H9 (cell line): ENCODE measurements at regions not wholly inside any gene's neighbourhood (a gene's known extent, or its start where the extent isn't known, plus 50 kb on each side); places are given as distances from the start of the nearest gene placed in this dataset.

Experiments
- DNase-seq: peaks from one replicate; pipeline ENCODE4 v3.0.0-alpha.2; 2017
- H2AFZ ChIP-seq: one replicate; pipeline ENCODE4 v1.6.1; 2013; ENCODE audit warnings: mild to moderate bottlenecking, low read length, control low read depth, moderate library complexity
- H2AK5ac ChIP-seq: 2 replicates; pipeline ENCODE4 v1.6.1; 2013; ENCODE audit warnings: low read length, control low read depth, mixed read lengths; ENCODE audit not compliant: insufficient read length
- H2BK120ac ChIP-seq: one replicate; pipeline ENCODE4 v1.6.1; 2013; ENCODE audit warnings: low read depth, mild to moderate bottlenecking, low read length, control low read depth, inconsistent platforms; ENCODE audit not compliant: poor library complexity, severe bottlenecking
- H2BK12ac ChIP-seq: 2 replicates; pipeline ENCODE4 v1.6.1; 2013; ENCODE audit warnings: low read length, control low read depth, mixed read lengths, low read depth; ENCODE audit not compliant: insufficient read length
- H2BK15ac ChIP-seq: 2 replicates; pipeline ENCODE4 v1.6.1; 2013; ENCODE audit warnings: low read depth, low read length, control low read depth
- H2BK20ac ChIP-seq: one replicate; pipeline ENCODE4 v1.6.1; 2013; ENCODE audit warnings: low read depth, mild to moderate bottlenecking, low read length, control low read depth, inconsistent platforms; ENCODE audit not compliant: poor library complexity, severe bottlenecking
- H2BK5ac ChIP-seq: 2 replicates; pipeline ENCODE4 v1.6.1; 2013; ENCODE audit warnings: low read length, control low read depth, mixed read lengths; ENCODE audit not compliant: insufficient read length
- H3K14ac ChIP-seq: 2 replicates; pipeline ENCODE4 v1.6.1; 2013; ENCODE audit warnings: low read length, control low read depth; ENCODE audit not compliant: insufficient read depth
- H3K18ac ChIP-seq: 2 replicates; pipeline ENCODE4 v1.6.1; 2013; ENCODE audit warnings: low read depth, mild to moderate bottlenecking, mixed read lengths, low read length, control low read depth; ENCODE audit not compliant: insufficient read length
- H3K23ac ChIP-seq: 2 replicates; pipeline ENCODE4 v1.6.1; 2013; ENCODE audit warnings: low read length, control low read depth, mixed read lengths, low read depth; ENCODE audit not compliant: insufficient read length
- H3K23me2 ChIP-seq: 2 replicates; pipeline ENCODE4 v1.6.1; 2013; ENCODE audit warnings: low read depth, mild to moderate bottlenecking, mixed read lengths, low read length, control low read depth; ENCODE audit not compliant: insufficient read length, poor library complexity, severe bottlenecking
- H3K27ac ChIP-seq: 2 replicates; pipeline ENCODE4 v1.5.1; 2013; ENCODE audit warnings: low read length, control low read depth, mixed read lengths, low read depth; ENCODE audit not compliant: insufficient read length
- H3K27me3 ChIP-seq: 2 replicates; pipeline ENCODE4 v1.6.1; 2013; ENCODE audit warnings: low read length, control low read depth, inconsistent platforms; ENCODE audit not compliant: insufficient read depth
- H3K4ac ChIP-seq: 2 replicates; pipeline ENCODE4 v1.6.1; 2013; ENCODE audit warnings: low read depth, mild to moderate bottlenecking, control low read depth, inconsistent platforms, low read length, moderate library complexity
- H3K4me1 ChIP-seq: 2 replicates; pipeline ENCODE4 v1.6.1; 2013; ENCODE audit warnings: low read length, control low read depth, inconsistent platforms; ENCODE audit not compliant: insufficient read depth
- H3K4me2 ChIP-seq: 2 replicates; pipeline ENCODE4 v1.6.1; 2013; ENCODE audit warnings: low read length, control low read depth, mixed read lengths; ENCODE audit not compliant: insufficient read length, insufficient read depth
- H3K56ac ChIP-seq: 2 replicates; pipeline ENCODE4 v1.6.1; 2013; ENCODE audit warnings: low read depth, mild to moderate bottlenecking, mixed read lengths, low read length, control low read depth; ENCODE audit not compliant: insufficient read length
- H3K79me1 ChIP-seq: 2 replicates; pipeline ENCODE4 v1.6.1; 2013; ENCODE audit warnings: low read depth, mild to moderate bottlenecking, moderate library complexity, low read length, control low read depth, inconsistent platforms; ENCODE audit not compliant: insufficient read depth, poor library complexity, severe bottlenecking
- H3K79me2 ChIP-seq: 2 replicates; pipeline ENCODE4 v1.6.1; 2013; ENCODE audit warnings: low read length, control low read depth, inconsistent platforms; ENCODE audit not compliant: insufficient read depth
- H3K9ac ChIP-seq: 2 replicates; pipeline ENCODE4 v1.6.1; 2013; ENCODE audit warnings: low read length, control low read depth, mixed read lengths; ENCODE audit not compliant: insufficient read length; ENCODE audit errors: extremely low read depth
- H3K9me3 ChIP-seq: one replicate; pipeline ENCODE4 v1.6.1; 2013; ENCODE audit warnings: low read depth, low read length, inconsistent platforms; ENCODE audit not compliant: control insufficient read depth
- H3T11ph ChIP-seq: one replicate; pipeline ENCODE4 v1.6.1; 2013; ENCODE audit warnings: mild to moderate bottlenecking, low read length, control low read depth, inconsistent platforms
- H4K20me1 ChIP-seq: one replicate; pipeline ENCODE4 v1.6.1; 2013; ENCODE audit not compliant: control insufficient read depth, insufficient read length, insufficient read depth
- H4K5ac ChIP-seq: 2 replicates; pipeline ENCODE4 v1.6.1; 2013; ENCODE audit warnings: low read depth, mild to moderate bottlenecking, mixed read lengths, low read length, control low read depth; ENCODE audit not compliant: insufficient read length
- H4K8ac ChIP-seq: replicated peaks from 2 replicates; pipeline ENCODE4 v1.6.1; 2013; ENCODE audit warnings: low read length, control low read depth, mixed read lengths, low read depth; ENCODE audit not compliant: insufficient read length
- H4K91ac ChIP-seq: 2 replicates; pipeline ENCODE4 v1.6.1; 2013; ENCODE audit warnings: low read depth, mild to moderate bottlenecking, moderate library complexity, mixed read lengths, low read length, control low read depth; ENCODE audit not compliant: insufficient read length
- H3K27ac Mint-ChIP-seq, 3 experiments: 2 replicates in 2 of 3; 3 replicates in 1 of 3; pipeline ENCODE4 v1.8.0; 2020 to 2021; ENCODE audit warnings: mixed read lengths in 3 of 3, mild to moderate bottlenecking in 1 of 3, moderate library complexity in 1 of 3
- H3K27me3 Mint-ChIP-seq: 2 replicates; pipeline ENCODE4 v1.8.0; 2021; ENCODE audit warnings: low read depth, mild to moderate bottlenecking, moderate library complexity, mixed read lengths
- H3K36me3 Mint-ChIP-seq, 3 experiments: 2 replicates in 2 of 3; 3 replicates in 1 of 3; pipeline ENCODE4 v1.8.0; 2020 to 2021; ENCODE audit warnings: low read depth in 3 of 3, mixed read lengths in 3 of 3; ENCODE audit not compliant: insufficient read depth in 1 of 3
- H3K4me1 Mint-ChIP-seq, 2 experiments: 2 replicates each; pipeline ENCODE4 v1.8.0; 2020; ENCODE audit warnings: mixed read lengths in 2 of 2
- H3K4me3 Mint-ChIP-seq, 2 experiments: 2 replicates in 1 of 2; 3 replicates in 1 of 2; pipeline ENCODE4 v1.8.0; 2020 to 2021; ENCODE audit warnings: mild to moderate bottlenecking in 2 of 2, mixed read lengths in 2 of 2, moderate library complexity in 1 of 2
- H3K9me3 Mint-ChIP-seq, 2 experiments: 2 replicates in 1 of 2; 3 replicates in 1 of 2; pipeline ENCODE4 v1.8.0; 2020; ENCODE audit warnings: mild to moderate bottlenecking in 2 of 2, mixed read lengths in 2 of 2, moderate library complexity in 1 of 2
- WGBS: extraction: QIAGEN DNeasy Blood & Tissue Kit; methylation state at CpG from one replicate; pipeline ENCODE4 v1.1.7; 2013; ENCODE audit warnings: missing lambda C conversion rate, low lambda C conversion rate, mixed read lengths; ENCODE audit not compliant: insufficient read length; ENCODE audit errors: extremely low coverage; 5-methylcytosine and 5-hydroxymethylcytosine counted together
- TF ChIP-seq, protein P1 (sequence below): fragments of 200-600 bp; sonication (generic); conservative IDR thresholded peaks from 3 replicates; pipeline ENCODE4 v1.8.0; 2021; ENCODE audit warnings: antibody characterized with exemption, mild to moderate bottlenecking

- no peak overlapping the region for H2BK15ac ChIP-seq
- H3K9me3 ChIP-seq, result no peaks in the 10 kb centered on the region
- H3K14ac ChIP-seq, result no peak overlapping the region
- H3K9me3 Mint-ChIP-seq, result peaks cover 3 to 6% of the 10 kb centered on the region in 2 experiments; a peak in 2 of 5 replicates
- H3K18ac ChIP-seq, result no peak overlapping the region
- no peak overlapping the region for H2AK5ac ChIP-seq
- H3K4me1 Mint-ChIP-seq, result peaks cover 13 to 15% of the 10 kb centered on the region in 2 experiments
- peaks cover 0 to 4% (median 2%) of the 10 kb centered on the region in 3 experiments; a peak in 1 of 7 replicates for H3K36me3 Mint-ChIP-seq
- no peaks in the 10 kb centered on the region for H3K79me2 ChIP-seq
- H3K4me1 ChIP-seq, result no peaks in the 10 kb centered on the region
- H3K4me3 Mint-ChIP-seq, result no peak overlapping the region
- peaks cover 21% of the 10 kb centered on the region for H3K27me3 Mint-ChIP-seq
- no peaks in the 10 kb centered on the region for H3K27me3 ChIP-seq
- no peak overlapping the region for H3K4ac ChIP-seq
- H3K56ac ChIP-seq, result no peak overlapping the region
- peaks cover 3% of the 10 kb centered on the region for H4K20me1 ChIP-seq
- H3K79me1 ChIP-seq, result no peaks in the 10 kb centered on the region
- H4K5ac ChIP-seq, result no peak overlapping the region
- H3K9ac ChIP-seq, result no peak overlapping the region
- TF ChIP-seq, protein P1, sequence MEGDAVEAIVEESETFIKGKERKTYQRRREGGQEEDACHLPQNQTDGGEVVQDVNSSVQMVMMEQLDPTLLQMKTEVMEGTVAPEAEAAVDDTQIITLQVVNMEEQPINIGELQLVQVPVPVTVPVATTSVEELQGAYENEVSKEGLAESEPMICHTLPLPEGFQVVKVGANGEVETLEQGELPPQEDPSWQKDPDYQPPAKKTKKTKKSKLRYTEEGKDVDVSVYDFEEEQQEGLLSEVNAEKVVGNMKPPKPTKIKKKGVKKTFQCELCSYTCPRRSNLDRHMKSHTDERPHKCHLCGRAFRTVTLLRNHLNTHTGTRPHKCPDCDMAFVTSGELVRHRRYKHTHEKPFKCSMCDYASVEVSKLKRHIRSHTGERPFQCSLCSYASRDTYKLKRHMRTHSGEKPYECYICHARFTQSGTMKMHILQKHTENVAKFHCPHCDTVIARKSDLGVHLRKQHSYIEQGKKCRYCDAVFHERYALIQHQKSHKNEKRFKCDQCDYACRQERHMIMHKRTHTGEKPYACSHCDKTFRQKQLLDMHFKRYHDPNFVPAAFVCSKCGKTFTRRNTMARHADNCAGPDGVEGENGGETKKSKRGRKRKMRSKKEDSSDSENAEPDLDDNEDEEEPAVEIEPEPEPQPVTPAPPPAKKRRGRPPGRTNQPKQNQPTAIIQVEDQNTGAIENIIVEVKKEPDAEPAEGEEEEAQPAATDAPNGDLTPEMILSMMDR, result no peak
- no peak overlapping the region for H2AFZ ChIP-seq
- H4K91ac ChIP-seq, result no peak overlapping the region
- no peak for DNase-seq
- no peaks in the 10 kb centered on the region for H3K23me2 ChIP-seq
- H2BK20ac ChIP-seq, result no peak overlapping the region
- no peak overlapping the region for H2BK120ac ChIP-seq
- no peak overlapping the region for H3T11ph ChIP-seq
- no peak overlapping the region for H2BK5ac ChIP-seq
- H4K8ac ChIP-seq, result no peak overlapping the region
- H3K27ac Mint-ChIP-seq, result no peak overlapping the region
- H3K4me2 ChIP-seq, result no peak overlapping the region
- no peak overlapping the region for H3K23ac ChIP-seq
- WGBS, result no CpG with 5 or more reads among the region's 18 CpGs
- H2BK12ac ChIP-seq, result no peak overlapping the region
- no peak overlapping the region for H3K27ac ChIP-seq
These were observed 257.6 kb downstream of the FOXL1 start for GRCh38 chr16:86835982-86836381.
